GM18868 (cell line): ENCODE measurements at regions not wholly inside any gene's neighbourhood (a gene's known extent, or its start where the extent isn't known, plus 50 kb on each side); places are given as distances from the start of the nearest gene placed in this dataset.

Experiments
- ATAC-seq: cut with Tn5 transposase; IDR thresholded peaks from one replicate; pipeline ENCODE4 v1.9.1; 2021; ENCODE audit warnings: mild to moderate bottlenecking, moderate library complexity; ENCODE audit not compliant: unreplicated experiment

DNA sequence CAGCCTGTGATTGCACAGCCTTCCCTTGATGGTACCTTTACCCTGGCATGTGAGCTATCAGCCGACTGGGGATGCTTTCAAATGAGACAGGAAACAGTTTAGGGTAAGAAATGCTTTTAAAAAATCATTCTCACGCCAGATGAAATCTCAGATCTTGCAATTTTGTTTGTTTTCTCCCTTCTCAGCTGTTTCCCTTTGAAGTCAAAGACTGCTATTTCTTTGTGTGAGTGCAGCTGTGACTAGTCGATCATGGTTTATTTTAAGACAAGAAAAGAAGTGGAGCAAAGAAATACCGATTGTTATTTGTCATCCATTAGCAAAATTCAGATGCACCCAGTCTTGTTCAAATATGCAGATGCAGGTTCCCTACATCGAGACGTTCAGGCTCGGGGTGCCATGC lies 489.7 kb downstream of the QKI start:
- no peak for ATAC-seq

DNA sequence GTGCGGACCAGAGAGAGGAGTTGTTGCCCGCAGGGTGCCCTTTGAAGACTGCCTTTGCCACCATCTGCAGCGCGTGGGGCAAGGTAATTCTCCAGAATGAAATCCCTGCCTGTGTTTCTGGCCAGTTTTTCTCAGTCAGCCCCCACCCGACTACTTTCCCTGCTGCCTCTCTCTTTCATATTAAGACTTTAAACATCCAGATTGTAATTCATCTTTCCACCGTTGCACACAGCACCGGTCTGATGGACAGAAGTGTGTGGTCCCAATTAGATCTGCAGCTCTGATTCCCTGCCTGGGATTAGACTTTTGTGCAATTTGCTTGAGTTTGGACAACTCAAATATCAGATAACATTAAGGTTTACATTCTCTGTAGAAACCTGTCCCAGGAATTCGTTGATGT lies 489.0 kb downstream of the QKI start:
- ATAC-seq = no peak

DNA sequence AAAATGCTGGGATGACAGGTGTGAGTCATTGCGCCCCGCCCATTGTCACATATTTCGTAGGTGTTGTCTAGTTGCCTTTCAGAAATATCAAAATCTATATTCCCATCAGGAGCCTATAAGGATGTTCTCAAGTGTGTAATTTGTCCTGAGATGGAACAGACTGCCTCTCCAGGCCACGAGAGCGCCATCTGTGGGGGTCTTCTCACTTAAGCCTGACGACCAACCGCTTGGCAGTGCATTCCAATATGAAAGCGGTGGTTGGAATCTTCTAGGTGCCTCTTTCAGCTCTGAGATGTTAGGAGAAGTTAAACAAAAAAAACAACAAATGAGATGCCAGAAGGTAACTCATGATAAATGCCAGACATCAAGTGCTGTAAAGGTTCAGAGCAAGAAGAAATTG lies 488.5 kb downstream of the QKI start:
- no peak for ATAC-seq

DNA sequence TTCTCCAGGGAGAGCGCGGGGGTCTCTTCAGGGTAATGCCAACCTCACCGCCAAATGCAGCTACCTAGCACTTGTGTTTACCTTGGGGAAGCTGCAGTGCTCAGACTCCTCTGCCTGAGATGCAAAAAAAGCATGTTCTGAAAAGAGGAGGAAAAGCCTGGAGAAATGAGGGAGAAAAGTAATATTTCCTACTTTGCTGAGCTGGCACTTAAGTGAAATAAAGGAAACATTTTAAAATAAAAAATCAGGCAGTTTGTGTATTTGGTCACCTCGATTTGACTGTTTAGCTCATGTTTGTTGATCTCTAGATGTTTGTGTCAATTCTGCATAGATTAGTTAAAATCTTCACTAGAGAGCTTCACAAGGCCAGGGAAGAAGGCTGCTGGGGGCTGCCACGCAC lies 487.2 kb downstream of the QKI start:
- ATAC-seq = no peak

DNA sequence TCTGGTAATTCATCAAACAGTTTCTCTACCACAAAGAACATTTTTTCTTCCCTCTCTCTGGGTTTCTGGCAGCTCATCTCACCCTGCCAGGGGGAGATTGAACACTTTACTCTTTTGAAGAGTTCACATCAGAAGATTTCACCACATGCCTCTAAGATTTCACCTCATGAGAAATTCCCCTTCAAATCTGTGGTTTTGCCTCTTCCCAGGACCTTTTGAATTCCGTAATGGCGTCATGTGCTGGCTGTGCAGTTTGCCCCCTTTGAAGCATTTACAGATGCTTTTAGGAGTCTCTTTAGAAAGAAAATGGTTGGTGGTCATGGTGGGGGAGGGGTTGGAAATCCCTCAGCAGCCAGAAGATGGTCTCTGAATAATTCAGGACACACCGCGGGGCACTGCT lies 486.1 kb downstream of the QKI start:
- no peak for ATAC-seq

DNA sequence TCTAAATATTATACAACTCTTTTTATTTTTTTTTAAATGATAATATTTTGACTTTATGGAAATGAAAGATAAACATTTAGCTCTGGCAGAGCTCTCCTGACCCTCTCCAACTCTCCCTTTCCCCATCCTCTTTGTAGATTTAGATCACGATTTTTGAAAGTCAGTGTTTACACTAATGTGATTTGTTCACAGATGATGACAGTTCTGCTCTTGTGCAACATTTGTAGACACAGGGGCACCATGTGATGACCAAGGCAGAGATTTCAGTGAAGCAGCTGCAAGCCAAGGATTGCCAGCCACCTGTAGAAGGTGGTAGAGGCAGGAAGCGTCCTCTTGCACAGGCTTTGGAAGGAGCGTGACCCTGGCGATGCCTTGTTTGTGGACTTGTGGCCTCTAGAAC lies 483.2 kb downstream of the QKI start:
- ATAC-seq = no peak

DNA sequence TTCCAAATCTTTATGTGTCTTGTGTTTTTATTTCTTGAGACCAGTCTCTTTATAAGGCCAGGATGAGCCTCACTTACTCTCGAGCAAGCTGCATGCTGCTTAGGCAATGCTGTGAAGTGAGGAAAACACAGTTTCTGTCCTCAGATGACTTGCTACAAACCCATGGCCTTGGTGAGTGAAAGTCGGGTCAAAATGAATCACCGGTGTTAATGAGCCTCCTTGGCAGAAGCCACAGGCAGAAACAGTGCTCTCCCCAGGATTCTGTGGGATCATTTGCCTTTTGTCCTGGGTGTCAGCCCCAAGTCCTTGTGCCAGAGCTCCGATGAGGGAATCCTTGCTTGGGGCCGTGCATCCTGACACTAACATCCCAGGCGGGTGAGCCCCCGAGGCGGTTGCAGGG lies 482.5 kb downstream of the QKI start:
- no peak for ATAC-seq

DNA sequence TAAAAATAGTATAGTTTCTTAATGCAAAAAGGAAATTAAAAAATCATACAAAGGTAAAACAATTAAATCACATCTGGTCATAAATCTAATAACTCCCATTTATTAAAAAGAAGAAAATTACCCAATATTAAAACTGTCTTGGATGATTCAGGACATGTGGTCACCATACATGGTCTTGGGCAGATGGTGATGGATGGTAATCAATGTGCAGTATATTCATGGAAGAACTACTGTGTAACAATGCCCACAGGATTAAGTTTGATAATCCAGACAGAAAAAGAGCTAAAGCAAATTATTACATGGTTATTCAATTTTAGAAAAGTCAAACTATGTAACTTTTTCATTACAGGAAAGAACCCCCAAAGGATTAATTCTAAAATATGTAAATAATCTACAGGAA lies 480.6 kb downstream of the QKI start:
- ATAC-seq = no peak

DNA sequence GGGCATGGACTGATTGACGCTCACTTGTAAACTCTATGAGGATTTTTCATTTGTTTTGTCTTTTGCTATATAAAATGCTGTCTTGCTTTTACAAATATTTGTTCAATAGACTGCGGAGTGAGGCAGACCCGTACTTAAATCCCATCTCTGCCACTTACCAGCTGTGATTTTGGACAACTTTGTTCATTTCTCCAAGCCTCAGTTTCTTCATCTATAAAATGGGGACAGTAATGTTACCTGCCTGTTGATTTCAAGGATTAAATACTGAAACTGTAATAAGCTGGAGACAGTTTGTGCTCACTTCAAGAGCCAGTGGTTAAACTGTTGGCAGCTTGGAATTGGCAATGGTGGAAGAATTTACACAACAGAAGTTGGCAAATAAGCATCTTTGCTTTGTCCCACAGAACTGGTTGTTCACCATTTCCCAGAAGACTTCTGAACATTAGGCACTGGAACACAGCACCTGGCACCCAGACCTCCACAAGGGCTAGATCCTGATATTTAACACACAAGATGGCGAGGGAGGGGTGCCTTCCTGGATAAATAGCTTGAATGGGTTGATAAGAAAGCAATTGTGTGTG lies 479.2 kb downstream of the QKI start:
- no peak for ATAC-seq

DNA sequence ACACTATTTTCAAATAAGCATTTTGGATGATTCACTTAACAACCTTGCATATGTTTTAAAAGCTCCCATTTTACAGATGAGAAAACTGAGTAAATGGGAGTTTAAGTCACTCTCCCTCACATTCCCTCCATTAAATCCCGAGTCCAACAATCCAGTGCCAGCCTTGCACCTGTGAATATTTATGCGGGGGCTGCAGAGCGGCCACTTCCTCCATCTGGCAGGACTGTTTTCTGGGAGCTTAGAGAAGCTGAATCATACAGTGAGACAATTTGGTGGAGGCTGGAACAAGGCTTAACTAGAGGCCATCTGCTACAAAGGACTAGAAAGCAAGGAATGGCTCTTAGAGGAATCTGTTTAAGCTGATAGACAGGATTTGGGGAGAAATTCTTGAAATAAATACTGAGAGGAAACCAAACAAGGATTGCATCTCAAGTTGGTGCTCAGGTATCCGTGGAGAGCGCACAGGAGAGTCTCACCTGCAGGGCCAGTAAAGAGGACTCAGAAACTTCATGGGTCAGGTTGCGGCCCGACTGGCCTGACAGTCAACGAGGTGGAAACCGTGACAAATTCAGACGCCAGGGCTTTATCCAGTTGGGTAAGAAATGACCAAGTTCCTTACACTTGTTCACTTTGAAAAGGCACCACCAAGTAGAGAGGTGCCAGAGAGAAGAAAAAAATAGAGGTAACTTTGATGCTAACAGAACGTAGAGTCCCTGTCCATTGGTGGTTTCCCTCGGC lies 478.5 kb downstream of the QKI start:
- ATAC-seq = no peak

DNA sequence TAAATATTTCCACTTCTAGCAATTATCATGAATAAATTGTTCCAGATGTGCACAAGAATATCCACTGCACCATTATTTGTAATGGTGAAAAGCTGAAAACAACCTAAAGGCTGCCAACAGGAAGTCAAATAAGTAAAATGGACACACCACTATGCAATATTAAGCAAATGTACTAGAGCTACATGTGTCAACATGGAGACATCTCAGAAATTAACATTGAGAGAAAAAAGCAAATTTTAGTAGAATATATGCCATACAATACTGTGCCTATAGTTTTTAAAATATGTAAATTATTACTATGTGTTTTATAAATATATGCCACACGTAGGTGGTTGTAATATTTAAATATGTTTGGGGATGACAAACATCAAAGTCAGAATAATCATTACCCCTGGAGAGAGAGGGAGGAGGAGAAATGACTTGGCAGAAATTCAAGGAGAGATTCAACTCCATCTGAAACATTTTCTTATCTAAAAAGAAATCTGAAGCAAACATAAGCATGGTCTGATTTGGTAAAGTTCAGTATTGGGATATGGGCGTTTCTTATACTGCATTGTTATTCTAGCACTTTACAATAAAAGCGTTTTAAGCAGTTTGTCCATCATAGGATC lies 475.5 kb downstream of the QKI start:
- no peak for ATAC-seq

DNA sequence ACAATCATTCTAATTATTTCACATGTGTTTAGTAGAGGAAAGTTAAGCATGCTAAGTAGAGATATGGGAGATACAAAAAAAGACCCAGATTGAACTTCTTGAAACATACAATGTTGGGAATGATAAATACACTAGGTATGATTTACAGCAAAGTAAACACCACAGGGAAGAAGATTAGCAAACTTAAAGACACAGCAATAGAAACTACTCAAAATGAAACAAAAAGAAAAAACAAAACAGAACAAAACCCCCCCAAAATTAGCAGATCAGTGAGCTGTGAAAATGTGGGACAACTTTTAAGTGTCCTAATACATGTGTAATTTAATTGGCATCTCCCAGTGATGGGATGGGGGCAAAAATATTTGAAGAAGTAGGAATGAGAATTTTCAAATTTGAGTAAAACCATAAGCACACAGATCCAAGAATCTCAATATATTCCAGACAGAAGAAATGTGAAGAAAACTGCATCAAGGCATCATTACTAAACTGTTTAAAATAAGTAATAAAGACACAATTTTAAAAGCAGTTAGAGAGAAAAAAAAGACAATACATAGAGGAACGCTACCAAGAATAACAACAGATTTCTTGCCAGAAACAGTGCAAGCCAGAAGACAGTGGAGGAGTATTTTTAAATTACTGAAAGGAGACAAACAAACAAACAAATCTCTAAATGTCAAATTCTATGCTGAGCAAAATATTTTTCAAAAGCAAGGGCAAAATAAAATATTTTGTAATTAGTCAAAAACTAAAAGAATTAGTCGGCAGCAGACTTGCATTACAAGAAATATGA lies 473.7 kb downstream of the QKI start:
- peak; percentile 67 for ATAC-seq

DNA sequence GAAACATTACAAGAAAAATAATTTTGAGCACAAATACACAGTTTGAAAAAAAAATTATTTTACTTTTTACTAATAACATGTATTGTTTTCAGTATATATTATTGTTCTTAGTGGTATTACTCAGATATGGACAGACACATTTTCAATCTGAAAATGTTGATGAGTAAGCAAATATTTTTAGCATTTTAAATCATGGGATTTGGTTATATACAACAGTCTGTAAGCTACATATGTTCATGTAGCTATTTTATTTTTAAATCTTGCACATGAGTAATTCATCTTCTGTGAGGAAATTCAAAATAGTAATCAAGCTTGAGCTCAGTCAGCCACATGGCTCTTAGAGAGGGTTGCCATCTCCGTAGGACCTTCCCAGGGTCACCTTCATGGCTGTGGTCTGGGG lies 471.9 kb downstream of the QKI start:
- ATAC-seq = no peak

DNA sequence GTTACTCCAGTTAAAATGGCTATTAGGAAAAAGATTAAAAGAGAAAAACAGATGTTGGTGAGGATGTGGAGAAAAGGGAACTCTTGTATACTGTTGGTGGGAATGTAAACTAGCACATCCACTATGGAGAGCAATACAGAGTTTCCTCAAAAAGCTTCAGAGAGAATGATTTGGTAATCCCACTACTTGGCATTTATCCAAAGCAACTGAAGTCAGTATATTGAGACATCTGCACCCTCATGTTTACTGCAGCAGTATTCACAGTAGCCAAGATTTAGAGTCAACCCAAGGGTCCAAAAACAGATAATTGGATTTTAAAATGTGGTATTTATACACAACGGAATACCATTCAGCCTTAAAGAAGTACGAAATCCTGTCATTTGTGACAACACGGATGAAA lies 469.5 kb downstream of the QKI start:
- no peak for ATAC-seq

DNA sequence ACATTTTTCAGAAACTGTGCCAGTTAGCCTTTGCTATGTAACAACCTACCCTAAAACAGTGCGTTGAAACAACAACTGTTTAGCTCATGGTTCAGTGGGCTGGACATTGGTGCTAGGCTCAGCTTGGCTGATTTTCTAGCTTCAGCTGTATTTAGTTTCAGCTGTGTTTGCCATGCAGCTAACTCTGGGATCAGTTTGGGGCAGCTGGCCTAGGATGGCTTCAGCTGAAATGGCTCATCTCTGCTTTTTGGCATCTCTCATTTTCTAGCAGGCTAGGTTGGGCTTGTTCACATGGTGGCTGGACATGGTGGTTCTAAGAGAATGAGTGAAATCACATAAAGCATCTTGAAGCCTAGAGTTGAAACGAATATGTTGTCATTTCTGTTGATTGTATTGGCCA lies 464.2 kb downstream of the QKI start:
- no peak for ATAC-seq

DNA sequence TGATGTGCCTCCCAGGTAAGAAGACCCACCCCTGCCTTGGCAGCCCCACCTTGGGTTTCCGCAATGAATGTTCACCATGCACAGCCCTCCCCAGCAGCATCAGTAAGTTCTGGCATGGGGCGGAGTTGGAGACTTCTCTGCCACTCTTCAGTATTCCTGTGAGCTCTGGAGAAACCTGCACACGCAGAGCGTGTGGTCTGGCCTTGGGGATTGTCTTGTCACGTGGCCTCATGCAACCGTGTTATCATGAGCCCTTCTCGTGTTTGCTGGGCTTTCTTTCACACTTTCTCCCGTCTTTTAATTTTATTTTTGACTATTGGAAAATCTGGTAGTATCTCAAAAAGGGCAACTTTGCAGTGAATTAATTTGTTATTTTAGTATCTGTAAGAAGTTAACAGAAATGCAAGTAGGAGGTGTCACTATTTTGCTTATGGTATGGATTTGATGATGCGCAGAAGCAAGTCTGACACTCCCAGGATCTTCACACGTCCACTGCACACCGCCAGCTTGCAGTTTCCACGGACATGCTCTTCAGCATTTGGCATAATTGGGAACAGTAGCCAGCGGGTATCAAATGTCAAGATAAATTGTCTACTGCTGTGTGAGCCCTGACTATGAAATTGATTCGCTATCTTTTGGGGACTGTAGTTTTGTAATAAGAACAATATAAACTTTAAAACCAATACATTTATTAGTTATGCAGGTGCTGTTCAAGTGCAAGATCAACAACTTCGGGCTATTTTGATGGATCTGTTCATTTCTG lies 463.5 kb downstream of the QKI start:
- no peak for ATAC-seq

DNA sequence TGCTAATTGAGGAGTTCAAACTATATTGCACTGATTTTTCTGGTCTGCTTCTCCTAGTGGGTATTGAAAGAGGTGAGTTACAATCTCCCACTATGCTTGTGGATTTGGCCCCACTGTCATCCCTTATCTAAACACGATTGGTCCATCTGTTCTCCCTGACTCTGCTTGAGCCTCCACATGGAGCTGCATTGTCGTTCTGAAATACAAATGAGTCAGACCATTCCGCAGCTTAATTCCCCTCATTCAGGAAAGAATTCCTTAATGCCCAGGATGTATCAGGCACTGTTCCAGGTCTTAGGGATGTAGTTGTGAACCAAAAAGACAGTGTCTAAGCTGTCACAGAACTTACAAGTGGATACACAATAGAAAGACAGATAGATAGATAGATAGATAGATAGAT lies 461.9 kb downstream of the QKI start:
- no peak for ATAC-seq

DNA sequence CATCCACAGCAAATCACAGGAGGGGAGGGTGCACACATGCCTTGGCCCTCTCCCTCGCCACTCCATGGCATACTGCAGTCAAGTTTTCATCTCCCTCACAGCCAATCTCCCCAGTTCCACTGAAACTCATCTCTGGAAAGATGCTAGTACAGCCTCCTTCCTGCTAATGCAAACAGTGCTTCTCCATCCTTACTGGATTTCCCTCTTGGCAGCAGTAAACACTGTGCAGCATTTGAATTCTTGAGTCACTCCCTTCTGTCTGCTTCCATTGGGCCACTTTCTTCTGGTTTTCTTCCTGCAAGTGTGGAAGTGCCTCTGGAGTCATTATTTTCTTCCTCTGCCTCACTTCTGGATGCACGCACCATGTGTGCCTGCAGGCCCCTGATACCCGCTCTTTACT lies 460.3 kb downstream of the QKI start:
- no peak for ATAC-seq

DNA sequence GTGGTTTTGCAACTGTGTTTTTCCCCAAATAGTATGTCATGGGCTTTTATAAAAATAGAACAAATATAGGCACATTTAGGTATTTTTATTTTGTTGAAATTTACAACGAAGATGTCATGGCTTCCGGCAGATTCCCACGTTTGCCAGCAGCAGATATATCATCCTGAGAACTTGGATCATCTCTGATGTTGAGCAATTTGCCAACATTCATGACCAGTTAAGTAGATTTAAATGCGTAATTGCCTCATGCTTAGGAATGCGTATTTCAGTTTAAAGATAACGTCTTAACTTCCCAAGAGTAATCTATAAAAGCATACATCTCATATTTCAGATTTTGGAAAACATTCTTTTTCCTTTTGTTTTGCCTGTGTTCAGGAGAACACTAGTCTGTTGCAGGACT lies 457.8 kb downstream of the QKI start:
- no peak for ATAC-seq

DNA sequence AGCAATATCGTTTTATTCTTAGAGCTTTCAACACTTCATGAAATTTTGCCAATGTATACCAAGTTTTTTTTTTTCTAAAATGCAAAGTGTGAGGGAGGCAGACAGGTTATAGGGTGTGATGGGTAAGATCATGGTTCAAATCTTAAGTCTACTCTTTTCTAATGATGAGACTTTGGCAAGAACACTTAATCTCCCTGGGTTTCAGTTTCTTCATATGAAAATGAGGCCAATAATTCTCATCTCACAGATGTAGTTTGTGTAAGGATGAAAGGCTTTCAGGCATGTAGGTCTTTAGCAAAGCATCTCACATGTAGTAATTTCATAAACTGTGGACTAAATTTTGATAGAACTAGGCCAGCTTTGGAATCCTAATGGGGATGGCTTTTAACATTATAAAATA lies 457.1 kb downstream of the QKI start:
- no peak for ATAC-seq
